GM12892 (cell line): ENCODE measurements at regions not wholly inside any gene's neighbourhood (a gene's known extent, or its start where the extent isn't known, plus 50 kb on each side); places are given as distances from the start of the nearest gene placed in this dataset.

Experiments used
- POLR2A ChIP-seq: IDR thresholded peaks from 2 replicates; pipeline ENCODE4 v1.6.1; 2011; ENCODE audit warnings: low read depth, low read length, control low read depth
- POLR2AphosphoS5 ChIP-seq: IDR thresholded peaks from 2 replicates; pipeline ENCODE4 v1.6.1; 2011; ENCODE audit warnings: low read depth, low read length, control low read depth
- TAF1 ChIP-seq: IDR thresholded peaks from 2 replicates; pipeline ENCODE4 v1.6.1; 2011; ENCODE audit warnings: low read depth, mild to moderate bottlenecking, control low read depth, low read length, borderline replicate concordance

- TF ChIP-seq POLR2AphosphoS5 = no peak
- no peak for TF ChIP-seq POLR2A
- TF ChIP-seq TAF1 = no peak
Observed at GRCh38 chr2:10984418-10985135, 72.8 kb downstream of the KCNF1 start.
